Heart left ventricle (tissue), 13 donors: ENCODE measurements at regions not wholly inside any gene's neighbourhood (a gene's known extent, or its start where the extent isn't known, plus 50 kb on each side); places are given as distances from the start of the nearest gene placed in this dataset.
"Not testable (repeated sequence)": the region's sequence is repeated elsewhere in the genome, so short reads cannot be mapped to it uniquely, and the experiment has no call there.

ENCODE experiments used
- CTCF ChIP-seq, 12 donors: fragments of 200-600 bp; sonication (generic) in 4 of 12; IDR thresholded peaks; one replicate each; pipeline versions ENCODE4 v1.5.0 to v1.8.0; 2018 to 2022; ENCODE audit warnings: antibody characterized with exemption in 12 of 12, mild to moderate bottlenecking in 5 of 12
- POLR2A ChIP-seq, 2 donors: fragments of 450-650 bp; IDR thresholded peaks; one replicate each; pipeline ENCODE4 v1.6.1; 2017; ENCODE audit warnings: antibody characterized with exemption in 2 of 2, mild to moderate bottlenecking in 2 of 2, moderate library complexity in 2 of 2
- donor health status: ischemic (EF 13 %, LVEDD 7.1; RV severe dilation, severe dysfunction).
- donor health status: DM: no; HTN: yes; CAD: no.
- donor health status: DM: no; HTN: no; CAD: no.
- donor health status: ischemic (EF 25% LVEDD 6.9; RV normal size, moderate dysfunction).
- donor health status: ischemic (EF 25% LVEDD 5.7; RV mildly dilated, moderate dysfunction).
- donor health status: ischemic (EF 35%, LVEDD 5.7; RV mildly dilated, moderate dysfunction).
- donor health status: nonischemic (EF 11% LVEDD 7.7; RV severe dilation, severe dysfunction).
- donor health status: DM: yes; HTN: yes; CAD: no.
- donor health status: PGD.
- donor health status: ischemic (EF 29% LVEDD 5.4; RV normal size, mild dysfunction).
- donor health status: nonischemic (EF 23%, LVEDD 6.1; RV moderate dilation, normal function).

GRCh38 chr3:13988925-13989324 is 109.1 kb upstream of the WNT7A start:
- TF ChIP-seq POLR2A, CTCF (IDR thresholded peaks at IDR 0.05): not testable (repeated sequence)
